HepG2 (cell line): ENCODE measurements at regions not wholly inside any gene's neighbourhood (a gene's known extent, or its start where the extent isn't known, plus 50 kb on each side); places are given as distances from the start of the nearest gene placed in this dataset.

Source experiments
- ATAC-seq: fragments of 200-7000 bp; cut with Tn5 transposase; 3 replicates; pipeline ENCODE4 v1.9.1; 2020; ENCODE audit warnings: mild to moderate bottlenecking, moderate library complexity
- BruUV-seq: library from RNA; stranded (reverse); fragments of 400-500 nt; replicated peaks from 2 replicates; lab custom pipeline; 2021; lab: Mats Ljungman, UMichigan
- CTCF ChIA-PET: fragments of 300-600 bp; formaldehyde crosslinking; extraction: SDS; loops from one replicate; lab custom pipeline; 2021; ENCODE audit warnings: low total read pairs, inconsistent platforms, low intra/inter-chr PET ratio; lab: Yijun Ruan, JAX
- POLR2A ChIA-PET: fragments of 350-600 bp; sonication (Branson Sonifier 250); formaldehyde crosslinking; loops from one replicate; lab custom pipeline; 2020; ENCODE audit warnings: antibody characterized with exemption, inconsistent platforms; lab: Yijun Ruan, JAX
- DNase-seq: peaks from one replicate; pipeline ENCODE4 v3.0.0-alpha.2; 2015; ENCODE audit warnings: low spot score
- FAIRE-seq: peaks from 3 replicates; lab custom pipeline; 2011; peaks lifted over from hg19 to GRCh38; lab: Jason Lieb, UNC
- H2AFZ ChIP-seq: one replicate; pipeline ENCODE4 v1.6.1; 2011; ENCODE audit warnings: low read length, inconsistent platforms
- H3K27ac ChIP-seq: fragments of 300-600 bp; 3 replicates; pipeline ENCODE4 v1.8.0; 2011; ENCODE audit warnings: mixed run types, mild to moderate bottlenecking, mixed read lengths, low read length, inconsistent platforms; ENCODE audit not compliant: insufficient read depth; ENCODE audit errors: extremely low read length
- H3K27me3 ChIP-seq, 2 experiments: fragments of 200-600 bp in 1 of 2; 2 replicates in 1 of 2; 3 replicates in 1 of 2; pipeline versions ENCODE4 v1.6.0 to v1.8.0; 2011; ENCODE audit warnings: low read length in 2 of 2, mild to moderate bottlenecking in 2 of 2, moderate library complexity in 2 of 2, inconsistent platforms in 1 of 2; ENCODE audit not compliant: insufficient read depth in 2 of 2, control insufficient read depth in 1 of 2
- H3K36me3 ChIP-seq, 2 experiments: fragments of 200-600 bp in 1 of 2; replicated peaks in 1 of 2; 2 replicates in 1 of 2; 3 replicates in 1 of 2; pipeline versions ENCODE4 v1.5.1 to v1.8.0; 2011; ENCODE audit warnings: low read length in 2 of 2, inconsistent platforms in 1 of 2; ENCODE audit not compliant: insufficient read depth in 2 of 2, control insufficient read depth in 1 of 2
- H3K4me1 ChIP-seq: 2 replicates; pipeline ENCODE4 v1.5.1; 2012; ENCODE audit warnings: low read length, inconsistent platforms; ENCODE audit not compliant: insufficient read depth
- H3K4me2 ChIP-seq: 2 replicates; pipeline ENCODE4 v1.6.0; 2011; ENCODE audit warnings: low read depth, low read length, inconsistent platforms
- H3K4me3 ChIP-seq, 3 experiments: fragments of 200-600 bp in 1 of 3; sonication (generic), shearing (Covaris generic) in 1 of 3; replicated peaks in 1 of 3; 2 replicates each; pipeline ENCODE4 v1.5.1; 2011 to 2016; ENCODE audit warnings: low read length in 3 of 3, inconsistent platforms in 2 of 3, low read depth in 2 of 3, mild to moderate bottlenecking in 2 of 3, control low read depth in 1 of 3, mixed read lengths in 1 of 3; ENCODE audit not compliant: insufficient read depth in 1 of 3
- H3K79me2 ChIP-seq: one replicate; pipeline ENCODE4 v1.6.1; 2011; ENCODE audit warnings: low read length, inconsistent platforms; ENCODE audit not compliant: insufficient read depth
- H3K9ac ChIP-seq: 2 replicates; pipeline ENCODE4 v1.6.0; 2011; ENCODE audit warnings: mild to moderate bottlenecking, low read depth, low read length, inconsistent platforms; ENCODE audit not compliant: insufficient read depth
- H3K9me3 ChIP-seq: 2 replicates; pipeline ENCODE4 v1.5.1; 2012; ENCODE audit warnings: mild to moderate bottlenecking, low read length
- H4K20me1 ChIP-seq: 2 replicates; pipeline ENCODE4 v1.6.0; 2011; ENCODE audit warnings: inconsistent platforms, mild to moderate bottlenecking, low read length, moderate library complexity; ENCODE audit not compliant: insufficient read depth
- HMG20B ChIP-seq: conservative IDR thresholded peaks from 2 replicates; pipeline ENCODE4 v1.6.1; 2016; ENCODE audit warnings: missing genetic modification reagents, missing compliant biosample characterization
- MBD4 ChIP-seq: IDR thresholded peaks from 2 replicates; pipeline ENCODE4 v1.6.1; 2012; ENCODE audit warnings: low read length, inconsistent platforms, borderline replicate concordance
- NAIF1 ChIP-seq: sonication (generic); formaldehyde crosslinking; IDR thresholded peaks from 2 replicates; pipeline ENCODE4 v1.5.0; 2020; ENCODE audit warnings: mild to moderate bottlenecking, missing genetic modification reagents, borderline replicate concordance
- NFYC ChIP-seq: IDR thresholded peaks from 2 replicates; pipeline ENCODE4 v1.6.1; 2016; ENCODE audit warnings: missing genetic modification reagents, missing compliant biosample characterization
- RAD51 ChIP-seq: fragments of 450-650 bp; IDR thresholded peaks from 2 replicates; pipeline ENCODE4 v1.6.1; 2016; ENCODE audit warnings: borderline replicate concordance
- ZNF260 ChIP-seq: sonication (generic); formaldehyde crosslinking; IDR thresholded peaks from 2 replicates; pipeline ENCODE4 v1.4.0; 2020; ENCODE audit warnings: missing genetic modification reagents, low read depth, mild to moderate bottlenecking, borderline replicate concordance
- ZNF430 ChIP-seq: sonication (generic); formaldehyde crosslinking; IDR thresholded peaks from 2 replicates; pipeline ENCODE4 v1.9.0; 2021; ENCODE audit warnings: mild to moderate bottlenecking, missing genetic modification reagents
- WGBS: methylation state at CpG from one replicate; pipeline ENCODE4 v1.1.6; 2017; ENCODE audit warnings: low lambda C conversion rate; 5-methylcytosine and 5-hydroxymethylcytosine counted together
- in situ Hi-C: cut with HindIII; loops from 2 replicates; pipeline ENCODE4 v1.10.0; 2017; ENCODE audit warnings: low pct_unique_long_range_greater_than_20kb; ENCODE audit not compliant: extremely low pct_ligation_motif_present
- intact Hi-C: fragments of 100-400 bp; cut with micrococcal nuclease; formaldehyde crosslinking; loops from one replicate; pipeline ENCODE4 v1.10.0; 2022; ENCODE audit not compliant: unreplicated experiment
- TF ChIP-seq, protein P1 (sequence below): sonication (generic); formaldehyde crosslinking; IDR thresholded peaks from 2 replicates; pipeline ENCODE4 v1.8.0; 2023; ENCODE audit warnings: mild to moderate bottlenecking, missing genetic modification reagents
- TF ChIP-seq, protein P2 (sequence below): sonication (generic); formaldehyde crosslinking; IDR thresholded peaks from 2 replicates; pipeline ENCODE4 v1.4.0; 2020; ENCODE audit warnings: missing genetic modification reagents, borderline replicate concordance
- TF ChIP-seq, protein P3 (sequence below): sonication (generic); formaldehyde crosslinking; IDR thresholded peaks from 2 replicates; pipeline ENCODE4 v1.9.0; 2021; ENCODE audit warnings: missing genetic modification reagents, borderline replicate concordance

DNA sequence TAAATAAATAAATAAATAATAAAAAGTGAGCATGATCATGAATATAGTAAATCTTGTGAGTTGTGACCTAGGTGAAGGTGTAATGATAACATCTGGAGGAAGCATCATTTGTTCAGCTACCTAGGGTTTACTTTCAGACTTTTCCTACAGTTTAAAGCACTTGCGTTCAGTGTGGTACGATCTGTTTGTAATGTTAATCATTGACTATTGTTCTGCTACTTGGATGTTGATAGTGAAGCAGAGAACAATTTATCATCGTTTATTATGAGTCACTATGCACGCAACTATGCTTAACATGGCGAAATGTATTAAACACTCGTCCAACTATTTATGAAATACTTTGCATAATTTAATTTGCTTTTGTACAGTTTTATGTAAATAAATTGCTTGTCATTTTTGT lies 426.2 kb downstream of the PCDH7 start (continued):
- TF ChIP-seq, protein P1, sequence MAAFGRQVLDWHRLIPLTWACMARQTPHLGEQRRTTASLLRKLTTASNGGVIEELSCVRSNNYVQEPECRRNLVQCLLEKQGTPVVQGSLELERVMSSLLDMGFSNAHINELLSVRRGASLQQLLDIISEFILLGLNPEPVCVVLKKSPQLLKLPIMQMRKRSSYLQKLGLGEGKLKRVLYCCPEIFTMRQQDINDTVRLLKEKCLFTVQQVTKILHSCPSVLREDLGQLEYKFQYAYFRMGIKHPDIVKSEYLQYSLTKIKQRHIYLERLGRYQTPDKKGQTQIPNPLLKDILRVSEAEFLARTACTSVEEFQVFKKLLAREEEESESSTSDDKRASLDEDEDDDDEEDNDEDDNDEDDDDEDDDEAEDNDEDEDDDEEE (CRISPR knock-in tag): no peak
- TF ChIP-seq NAIF1 (CRISPR knock-in tag) (no peak), RAD51 (no peak), ZNF430 (CRISPR knock-in tag) (no peak), ZNF260 (CRISPR knock-in tag) (no peak)

DNA sequence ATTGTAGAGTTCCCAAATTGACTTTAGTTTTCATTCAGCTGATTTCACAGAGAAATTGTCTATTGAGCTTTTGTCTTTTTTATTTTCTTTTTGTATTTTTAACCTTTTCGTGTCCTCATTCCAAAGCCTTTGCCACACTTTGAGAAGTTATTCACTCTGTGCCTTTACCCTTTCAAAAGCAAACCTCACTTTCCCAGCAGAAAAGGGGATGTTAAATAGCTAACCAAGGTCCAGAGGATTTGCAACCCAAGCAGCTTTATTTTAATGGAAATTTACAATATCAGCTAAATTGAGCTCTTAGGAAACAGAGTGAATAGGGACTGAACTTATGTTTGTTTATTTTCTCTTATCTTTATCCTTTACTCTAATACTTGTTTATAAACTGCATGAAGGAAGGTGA lies 428.8 kb downstream of the PCDH7 start:
- POLR2A ChIA-PET: no interaction called here
- no peak for ATAC-seq

More for the DNA sequence above, 428.8 kb downstream of the PCDH7 start:
- no peak for TF ChIP-seq MBD4
- TF ChIP-seq, protein P2, sequence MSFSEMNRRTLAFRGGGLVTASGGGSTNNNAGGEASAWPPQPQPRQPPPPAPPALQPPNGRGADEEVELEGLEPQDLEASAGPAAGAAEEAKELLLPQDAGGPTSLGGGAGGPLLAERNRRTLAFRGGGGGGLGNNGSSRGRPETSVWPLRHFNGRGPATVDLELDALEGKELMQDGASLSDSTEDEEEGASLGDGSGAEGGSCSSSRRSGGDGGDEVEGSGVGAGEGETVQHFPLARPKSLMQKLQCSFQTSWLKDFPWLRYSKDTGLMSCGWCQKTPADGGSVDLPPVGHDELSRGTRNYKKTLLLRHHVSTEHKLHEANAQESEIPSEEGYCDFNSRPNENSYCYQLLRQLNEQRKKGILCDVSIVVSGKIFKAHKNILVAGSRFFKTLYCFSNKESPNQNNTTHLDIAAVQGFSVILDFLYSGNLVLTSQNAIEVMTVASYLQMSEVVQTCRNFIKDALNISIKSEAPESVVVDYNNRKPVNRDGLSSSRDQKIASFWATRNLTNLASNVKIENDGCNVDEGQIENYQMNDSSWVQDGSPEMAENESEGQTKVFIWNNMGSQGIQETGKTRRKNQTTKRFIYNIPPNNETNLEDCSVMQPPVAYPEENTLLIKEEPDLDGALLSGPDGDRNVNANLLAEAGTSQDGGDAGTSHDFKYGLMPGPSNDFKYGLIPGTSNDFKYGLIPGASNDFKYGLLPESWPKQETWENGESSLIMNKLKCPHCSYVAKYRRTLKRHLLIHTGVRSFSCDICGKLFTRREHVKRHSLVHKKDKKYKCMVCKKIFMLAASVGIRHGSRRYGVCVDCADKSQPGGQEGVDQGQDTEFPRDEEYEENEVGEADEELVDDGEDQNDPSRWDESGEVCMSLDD (CRISPR knock-in tag): no peak
- TF ChIP-seq HMG20B (CRISPR knock-in tag): no peak
- TF ChIP-seq NFYC (CRISPR knock-in tag): no peak
- TF ChIP-seq, protein P3, sequence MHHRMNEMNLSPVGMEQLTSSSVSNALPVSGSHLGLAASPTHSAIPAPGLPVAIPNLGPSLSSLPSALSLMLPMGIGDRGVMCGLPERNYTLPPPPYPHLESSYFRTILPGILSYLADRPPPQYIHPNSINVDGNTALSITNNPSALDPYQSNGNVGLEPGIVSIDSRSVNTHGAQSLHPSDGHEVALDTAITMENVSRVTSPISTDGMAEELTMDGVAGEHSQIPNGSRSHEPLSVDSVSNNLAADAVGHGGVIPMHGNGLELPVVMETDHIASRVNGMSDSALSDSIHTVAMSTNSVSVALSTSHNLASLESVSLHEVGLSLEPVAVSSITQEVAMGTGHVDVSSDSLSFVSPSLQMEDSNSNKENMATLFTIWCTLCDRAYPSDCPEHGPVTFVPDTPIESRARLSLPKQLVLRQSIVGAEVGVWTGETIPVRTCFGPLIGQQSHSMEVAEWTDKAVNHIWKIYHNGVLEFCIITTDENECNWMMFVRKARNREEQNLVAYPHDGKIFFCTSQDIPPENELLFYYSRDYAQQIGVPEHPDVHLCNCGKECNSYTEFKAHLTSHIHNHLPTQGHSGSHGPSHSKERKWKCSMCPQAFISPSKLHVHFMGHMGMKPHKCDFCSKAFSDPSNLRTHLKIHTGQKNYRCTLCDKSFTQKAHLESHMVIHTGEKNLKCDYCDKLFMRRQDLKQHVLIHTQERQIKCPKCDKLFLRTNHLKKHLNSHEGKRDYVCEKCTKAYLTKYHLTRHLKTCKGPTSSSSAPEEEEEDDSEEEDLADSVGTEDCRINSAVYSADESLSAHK (CRISPR knock-in tag): no peak
- FAIRE-seq (no peak), DNase-seq (no peak)
- Histone ChIP-seq H3K36me3 (no peaks in the 10 kb centered on the region), H4K20me1 (no peaks in the 10 kb centered on the region), H3K4me1 (no peaks in the 10 kb centered on the region), H3K4me3 (no peak overlapping the region), H3K27me3 (no peaks in the 10 kb centered on the region), H3K27ac (no peak overlapping the region), H3K79me2 (no peaks in the 10 kb centered on the region), H2AFZ (no peak overlapping the region), H3K9me3 (no peaks in the 10 kb centered on the region), H3K4me2 (no peak overlapping the region), H3K9ac (no peak overlapping the region)
- WGBS: 0% methylated on average over 1 of the region's 1 CpG
- no TSS peak for BruUV-seq
- in situ Hi-C loops: no loop called here
- intact Hi-C loops: no loop called here
- CTCF ChIA-PET: no interaction called here
